SU-DHL-6 (cell line): ENCODE measurements at regions not wholly inside any gene's neighbourhood (a gene's known extent, or its start where the extent isn't known, plus 50 kb on each side); places are given as distances from the start of the nearest gene placed in this dataset.

Experiments used
- H2AFZ ChIP-seq: fragments of 200-600 bp; sonication (generic); 2 replicates; pipeline ENCODE4 v1.6.1; 2014; ENCODE audit warnings: low read depth, mild to moderate bottlenecking, moderate library complexity, mixed read lengths, antibody characterized with exemption, low read length; ENCODE audit not compliant: severe bottlenecking
- H3F3A ChIP-seq: fragments of 200-600 bp; shearing (Covaris generic); 2 replicates; pipeline ENCODE4 v1.6.0; 2016; ENCODE audit warnings: antibody characterized with exemption, mild to moderate bottlenecking; ENCODE audit not compliant: insufficient read depth
- H3K27ac ChIP-seq: fragments of 200-600 bp; sonication (generic); 2 replicates; pipeline ENCODE4 v1.5.1; 2016; ENCODE audit warnings: low read depth, mild to moderate bottlenecking, low read length, moderate library complexity, mixed read lengths
- H3K27me3 ChIP-seq: fragments of 200-600 bp; sonication (generic), shearing (Covaris generic); 2 replicates; pipeline ENCODE4 v1.6.0; 2014; ENCODE audit warnings: mild to moderate bottlenecking, low read length
- H3K36me3 ChIP-seq: fragments of 200-600 bp; sonication (generic); 2 replicates; pipeline ENCODE4 v1.6.1; 2014; ENCODE audit warnings: mild to moderate bottlenecking, low read length, mixed read lengths
- H3K4me2 ChIP-seq: fragments of 300-600, 200-600 bp; shearing (Covaris generic), sonication (generic); 2 replicates; pipeline ENCODE4 v1.6.0; 2014; ENCODE audit warnings: low read length, low read depth, mild to moderate bottlenecking; ENCODE audit not compliant: poor library complexity, severe bottlenecking
- H3K4me3 ChIP-seq: fragments of 200-600 bp; sonication (generic); 2 replicates; pipeline ENCODE4 v1.5.1; 2014; ENCODE audit warnings: antibody characterized with exemption, low read length, mild to moderate bottlenecking, mixed read lengths; ENCODE audit not compliant: insufficient read depth, poor library complexity, severe bottlenecking
- H3K79me2 ChIP-seq: fragments of 200-600 bp; sonication (generic); 2 replicates; pipeline ENCODE4 v1.6.1; 2014; ENCODE audit warnings: mild to moderate bottlenecking, low read length, moderate library complexity; ENCODE audit not compliant: insufficient read depth
- H3K9ac ChIP-seq: fragments of 200-600 bp; sonication (generic); 2 replicates; pipeline ENCODE4 v1.7.0; 2014; ENCODE audit warnings: mild to moderate bottlenecking, low read length
- H3K9me2 ChIP-seq: fragments of 200-600 bp; sonication (generic); replicated peaks from 2 replicates; pipeline ENCODE4 v1.6.1; 2014; ENCODE audit warnings: low read length; ENCODE audit not compliant: insufficient read depth
- H3K9me3 ChIP-seq: fragments of 200-600 bp; sonication (generic); 2 replicates; pipeline ENCODE4 v1.6.1; 2014; ENCODE audit warnings: low read length, mixed read lengths; ENCODE audit not compliant: insufficient read depth
- H4K20me1 ChIP-seq: fragments of 200-600 bp; sonication (generic); 2 replicates; pipeline ENCODE4 v1.6.1; 2014; ENCODE audit warnings: low read depth, mild to moderate bottlenecking, antibody characterized with exemption, low read length, moderate library complexity, mixed read lengths
- EZH2phosphoT487 ChIP-seq: fragments of 200-600 bp; sonication (generic), shearing (Covaris generic); conservative IDR thresholded peaks from 2 replicates; pipeline ENCODE4 v1.6.1; 2018; ENCODE audit warnings: mild to moderate bottlenecking, antibody characterized with exemption, low read length, moderate library complexity, mixed read lengths
- TF ChIP-seq, protein P1 (sequence below): fragments of 200-600 bp; sonication (generic); IDR thresholded peaks from one replicate; pipeline ENCODE4 v1.5.1; 2017; ENCODE audit warnings: antibody characterized with exemption, mild to moderate bottlenecking, low read length, moderate library complexity; ENCODE audit not compliant: insufficient read depth, poor library complexity, severe bottlenecking

DNA sequence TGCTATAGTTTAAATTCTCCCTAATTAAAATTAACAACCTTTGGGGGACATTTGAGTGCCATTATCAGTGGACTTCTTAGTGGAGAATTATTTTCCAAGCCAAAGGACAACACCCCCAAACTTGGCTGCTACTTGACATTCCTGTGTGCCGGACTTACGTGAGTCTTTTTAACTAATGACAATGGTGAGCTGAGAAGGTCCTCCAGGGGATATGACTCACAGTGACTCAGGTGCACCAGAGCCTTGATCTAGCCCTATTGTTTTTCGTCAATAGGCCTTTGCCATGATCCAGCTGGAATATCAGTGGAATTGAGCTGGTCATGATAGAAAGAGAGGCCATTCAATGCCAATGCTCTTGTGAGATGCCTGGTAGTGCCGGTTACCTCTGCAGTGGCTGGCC, 118.1 kb upstream of the CXCR4 start:
- no peak overlapping the region for H2AFZ ChIP-seq
- H3K27me3 ChIP-seq = no peaks in the 10 kb centered on the region
- no peaks in the 10 kb centered on the region for H4K20me1 ChIP-seq
- H3K9me3 ChIP-seq = no peaks in the 10 kb centered on the region
- no peaks in the 10 kb centered on the region for H3K36me3 ChIP-seq
- no peaks in the 10 kb centered on the region for H3K9me2 ChIP-seq
- no peak overlapping the region for H3K4me2 ChIP-seq
- no peak for TF ChIP-seq EZH2phosphoT487
- TF ChIP-seq, protein P1, sequence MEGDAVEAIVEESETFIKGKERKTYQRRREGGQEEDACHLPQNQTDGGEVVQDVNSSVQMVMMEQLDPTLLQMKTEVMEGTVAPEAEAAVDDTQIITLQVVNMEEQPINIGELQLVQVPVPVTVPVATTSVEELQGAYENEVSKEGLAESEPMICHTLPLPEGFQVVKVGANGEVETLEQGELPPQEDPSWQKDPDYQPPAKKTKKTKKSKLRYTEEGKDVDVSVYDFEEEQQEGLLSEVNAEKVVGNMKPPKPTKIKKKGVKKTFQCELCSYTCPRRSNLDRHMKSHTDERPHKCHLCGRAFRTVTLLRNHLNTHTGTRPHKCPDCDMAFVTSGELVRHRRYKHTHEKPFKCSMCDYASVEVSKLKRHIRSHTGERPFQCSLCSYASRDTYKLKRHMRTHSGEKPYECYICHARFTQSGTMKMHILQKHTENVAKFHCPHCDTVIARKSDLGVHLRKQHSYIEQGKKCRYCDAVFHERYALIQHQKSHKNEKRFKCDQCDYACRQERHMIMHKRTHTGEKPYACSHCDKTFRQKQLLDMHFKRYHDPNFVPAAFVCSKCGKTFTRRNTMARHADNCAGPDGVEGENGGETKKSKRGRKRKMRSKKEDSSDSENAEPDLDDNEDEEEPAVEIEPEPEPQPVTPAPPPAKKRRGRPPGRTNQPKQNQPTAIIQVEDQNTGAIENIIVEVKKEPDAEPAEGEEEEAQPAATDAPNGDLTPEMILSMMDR = no peak
- no peaks in the 10 kb centered on the region for H3K79me2 ChIP-seq
- no peak overlapping the region for H3K4me3 ChIP-seq
- H3K9ac ChIP-seq = no peak overlapping the region
- H3K27ac ChIP-seq = no peak overlapping the region
- H3F3A ChIP-seq = peaks cover 15% of the 10 kb centered on the region

DNA sequence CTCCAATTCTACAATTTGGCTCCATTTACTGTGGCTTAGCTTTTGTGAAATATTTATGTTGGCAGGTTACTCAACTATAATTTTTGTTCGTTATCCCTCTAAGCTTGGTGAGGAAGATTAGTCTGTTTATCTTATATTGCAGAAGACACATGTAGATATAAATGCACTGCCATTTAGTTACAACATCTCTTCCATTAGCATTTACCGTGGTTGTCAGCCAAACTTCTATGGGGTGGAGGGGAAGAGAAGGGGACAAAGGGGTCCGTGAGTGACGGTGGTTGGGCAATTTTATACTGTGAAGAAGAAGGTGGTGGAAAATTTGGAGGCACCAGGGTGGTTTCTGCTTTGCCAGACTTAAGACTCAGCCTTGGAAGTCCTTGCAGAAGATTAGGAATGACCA, 117.6 kb upstream of the CXCR4 start:
- no peaks in the 10 kb centered on the region for H3K79me2 ChIP-seq
- no peak for TF ChIP-seq EZH2phosphoT487
- TF ChIP-seq, protein P1 = no peak
- no peak overlapping the region for H3K27ac ChIP-seq
- H3F3A ChIP-seq = peaks cover 15% of the 10 kb centered on the region
- no peak overlapping the region for H2AFZ ChIP-seq
- no peaks in the 10 kb centered on the region for H3K9me2 ChIP-seq
- H4K20me1 ChIP-seq = no peaks in the 10 kb centered on the region
- no peaks in the 10 kb centered on the region for H3K36me3 ChIP-seq
- H3K9me3 ChIP-seq = no peaks in the 10 kb centered on the region
- no peak overlapping the region for H3K4me2 ChIP-seq
- no peaks in the 10 kb centered on the region for H3K27me3 ChIP-seq
- H3K4me3 ChIP-seq = no peak overlapping the region
- no peak overlapping the region for H3K9ac ChIP-seq

DNA sequence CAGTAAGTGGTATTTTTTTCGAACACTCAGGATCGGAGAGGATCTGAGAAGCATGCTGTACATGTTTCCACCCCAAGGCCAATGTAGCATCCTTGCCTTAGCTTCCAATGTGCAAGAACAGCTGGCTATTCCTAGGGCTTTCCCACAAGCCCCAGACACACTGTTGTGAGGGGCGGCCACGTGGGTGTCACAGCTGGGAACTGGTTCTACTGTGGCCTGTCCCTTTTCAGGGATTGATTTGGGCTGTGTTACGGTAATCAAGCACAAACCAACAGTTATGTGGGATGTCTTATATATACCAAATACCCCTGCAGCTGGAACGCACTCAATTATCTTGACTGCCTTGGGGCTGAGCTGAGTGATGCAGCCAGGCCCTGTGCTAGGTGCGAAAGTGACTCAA, 116.3 kb upstream of the CXCR4 start:
- no peaks in the 10 kb centered on the region for H3K9me2 ChIP-seq
- H2AFZ ChIP-seq = no peak overlapping the region
- H3K36me3 ChIP-seq = no peaks in the 10 kb centered on the region
- peaks cover 11% of the 10 kb centered on the region for H3F3A ChIP-seq
- no peak overlapping the region for H3K9ac ChIP-seq
- no peak overlapping the region for H3K27ac ChIP-seq
- no peak overlapping the region for H3K4me2 ChIP-seq
- H3K4me3 ChIP-seq = no peak overlapping the region
- no peaks in the 10 kb centered on the region for H3K27me3 ChIP-seq
- TF ChIP-seq EZH2phosphoT487 = no peak
- TF ChIP-seq, protein P1 = no peak
- H3K79me2 ChIP-seq = no peaks in the 10 kb centered on the region
- H4K20me1 ChIP-seq = no peaks in the 10 kb centered on the region
- no peaks in the 10 kb centered on the region for H3K9me3 ChIP-seq

DNA sequence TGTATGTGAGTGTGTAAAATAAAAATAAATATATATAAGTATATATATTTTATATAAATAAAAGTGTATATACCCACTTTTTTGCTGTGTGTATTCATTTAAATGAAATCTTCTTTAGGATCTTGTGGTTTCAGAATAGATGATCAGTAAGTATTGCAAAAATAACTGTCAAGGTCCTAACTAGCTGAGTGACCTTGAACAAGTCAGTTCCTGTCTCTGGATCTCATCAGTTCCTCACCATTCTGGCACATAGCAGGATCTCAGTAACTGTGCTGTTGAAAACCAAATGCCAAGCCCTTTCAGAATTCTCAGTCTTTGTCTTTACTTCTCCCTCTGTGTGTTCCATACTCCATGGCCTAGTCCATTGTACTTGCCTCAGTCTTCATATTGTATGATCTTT, 115.3 kb upstream of the CXCR4 start:
- no peak overlapping the region for H3K27ac ChIP-seq
- TF ChIP-seq EZH2phosphoT487 = no peak
- TF ChIP-seq, protein P1 = no peak

More for the DNA sequence above, 115.3 kb upstream of the CXCR4 start:
- 0 out of 2 replicates have a peak, but pooled peaks cover 6% of the 10 kb centered on the region for H3F3A ChIP-seq
- H3K27me3 ChIP-seq = no peaks in the 10 kb centered on the region
- no peak overlapping the region for H3K4me2 ChIP-seq
- no peak overlapping the region for H2AFZ ChIP-seq
- H3K9me2 ChIP-seq = no peaks in the 10 kb centered on the region
- no peaks in the 10 kb centered on the region for H3K79me2 ChIP-seq
- no peak overlapping the region for H3K9ac ChIP-seq
- H3K9me3 ChIP-seq = no peaks in the 10 kb centered on the region
- no peak overlapping the region for H3K4me3 ChIP-seq
- H4K20me1 ChIP-seq = no peaks in the 10 kb centered on the region
- no peaks in the 10 kb centered on the region for H3K36me3 ChIP-seq
